Endodermal cell (in vitro differentiated cells): ENCODE measurements at regions not wholly inside any gene's neighbourhood (a gene's known extent, or its start where the extent isn't known, plus 50 kb on each side); places are given as distances from the start of the nearest gene placed in this dataset.

Experiments used
- DNase-seq: peaks from one replicate; pipeline ENCODE4 v3.0.0-alpha.2; 2017
- H3K27ac ChIP-seq: 2 replicates; pipeline ENCODE4 v1.5.1; 2013; ENCODE audit warnings: mild to moderate bottlenecking, low read depth, low read length, moderate library complexity
- H3K27me3 ChIP-seq: 2 replicates; pipeline ENCODE4 v1.6.1; 2013; ENCODE audit warnings: mild to moderate bottlenecking, low read length, moderate library complexity; ENCODE audit not compliant: insufficient read depth, control insufficient read depth, poor library complexity, severe bottlenecking
- H3K36me3 ChIP-seq: 2 replicates; pipeline ENCODE4 v1.7.0; 2013; ENCODE audit warnings: mild to moderate bottlenecking, low read length, moderate library complexity; ENCODE audit not compliant: control insufficient read depth, insufficient read depth
- H3K4me1 ChIP-seq: one replicate; pipeline ENCODE4 v1.7.0; 2013; ENCODE audit warnings: low read length; ENCODE audit not compliant: control insufficient read depth, insufficient read depth
- H3K4me3 ChIP-seq: 2 replicates; pipeline ENCODE4 v1.5.1; 2013; ENCODE audit warnings: mild to moderate bottlenecking, low read length, moderate library complexity
- H3K9ac ChIP-seq: 2 replicates; pipeline ENCODE4 v1.6.1; 2013; ENCODE audit warnings: mild to moderate bottlenecking, low read length, moderate library complexity; ENCODE audit not compliant: poor library complexity, severe bottlenecking; ENCODE audit errors: extremely low read depth
- H3K9me3 ChIP-seq: 2 replicates; pipeline ENCODE4 v1.6.1; 2013; ENCODE audit warnings: mild to moderate bottlenecking, low read length, moderate library complexity; ENCODE audit not compliant: control insufficient read depth
- H3K27ac Mint-ChIP-seq: 2 replicates; pipeline ENCODE4 v1.8.0; 2020; ENCODE audit warnings: mixed read lengths
- H3K27me3 Mint-ChIP-seq: 2 replicates; pipeline ENCODE4 v1.8.0; 2021; ENCODE audit warnings: mild to moderate bottlenecking, mixed read lengths; ENCODE audit not compliant: insufficient read depth
- H3K36me3 Mint-ChIP-seq: 2 replicates; pipeline ENCODE4 v1.8.0; 2020; ENCODE audit warnings: low read depth, mixed read lengths
- H3K4me1 Mint-ChIP-seq: 2 replicates; pipeline ENCODE4 v1.8.0; 2020; ENCODE audit warnings: mixed read lengths
- H3K4me3 Mint-ChIP-seq: 2 replicates; pipeline ENCODE4 v1.8.0; 2020; ENCODE audit warnings: mild to moderate bottlenecking, moderate library complexity, mixed read lengths
- H3K9me3 Mint-ChIP-seq: 2 replicates; pipeline ENCODE4 v1.8.0; 2020; ENCODE audit warnings: mild to moderate bottlenecking, mixed read lengths
- WGBS, 2 experiments: methylation state at CpG; one replicate each; pipeline versions ENCODE4 v1.1.5 to v1.1.7; 2013; ENCODE audit warnings: missing lambda C conversion rate in 2 of 2, mixed read lengths in 1 of 2; ENCODE audit not compliant: insufficient coverage in 1 of 2, insufficient read length in 1 of 2; 5-methylcytosine and 5-hydroxymethylcytosine counted together
- TF ChIP-seq, protein P1 (sequence below): fragments of 200-600 bp; sonication (generic); conservative IDR thresholded peaks from 2 replicates; pipeline ENCODE4 v1.5.0; 2021; ENCODE audit warnings: antibody characterized with exemption, mild to moderate bottlenecking

DNA sequence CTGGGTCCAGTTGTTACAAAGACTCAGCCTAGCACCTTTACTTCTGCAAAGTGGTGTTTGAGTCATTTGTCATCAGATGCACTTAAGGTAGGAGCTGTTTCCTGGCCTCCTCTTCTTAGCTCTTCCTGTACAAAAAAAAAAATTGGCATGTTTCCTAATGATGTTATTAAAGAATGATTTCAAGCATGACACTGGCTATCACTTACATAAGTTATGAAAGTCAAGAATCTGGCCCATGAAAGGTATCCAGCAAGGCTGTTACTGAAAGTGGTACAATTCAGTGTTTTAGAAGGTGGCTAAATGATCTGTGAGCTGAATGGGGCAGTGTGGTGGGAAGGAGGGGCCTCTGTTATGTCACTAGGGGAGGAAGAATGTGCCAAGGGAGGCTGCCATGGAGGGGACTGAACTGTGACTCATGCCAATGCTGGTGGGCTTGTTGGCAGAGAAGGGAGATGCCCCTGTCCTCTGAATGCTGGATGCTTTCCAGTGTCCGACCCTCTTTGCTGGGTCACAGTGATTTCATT lies 175.1 kb upstream of the MAP1B start:
- Histone ChIP-seq H3K27ac (no peak overlapping the region), H3K9ac (no peak overlapping the region), H3K4me3 (no peak overlapping the region), H3K27me3 (no peaks in the 10 kb centered on the region), H3K4me1 (no peaks in the 10 kb centered on the region), H3K36me3 (no peaks in the 10 kb centered on the region), H3K9me3 (no peaks in the 10 kb centered on the region)
- no peaks in the 10 kb centered on the region for H3K9me3 Mint-ChIP-seq
- no peak overlapping the region for H3K27ac Mint-ChIP-seq
- TF ChIP-seq, protein P1, sequence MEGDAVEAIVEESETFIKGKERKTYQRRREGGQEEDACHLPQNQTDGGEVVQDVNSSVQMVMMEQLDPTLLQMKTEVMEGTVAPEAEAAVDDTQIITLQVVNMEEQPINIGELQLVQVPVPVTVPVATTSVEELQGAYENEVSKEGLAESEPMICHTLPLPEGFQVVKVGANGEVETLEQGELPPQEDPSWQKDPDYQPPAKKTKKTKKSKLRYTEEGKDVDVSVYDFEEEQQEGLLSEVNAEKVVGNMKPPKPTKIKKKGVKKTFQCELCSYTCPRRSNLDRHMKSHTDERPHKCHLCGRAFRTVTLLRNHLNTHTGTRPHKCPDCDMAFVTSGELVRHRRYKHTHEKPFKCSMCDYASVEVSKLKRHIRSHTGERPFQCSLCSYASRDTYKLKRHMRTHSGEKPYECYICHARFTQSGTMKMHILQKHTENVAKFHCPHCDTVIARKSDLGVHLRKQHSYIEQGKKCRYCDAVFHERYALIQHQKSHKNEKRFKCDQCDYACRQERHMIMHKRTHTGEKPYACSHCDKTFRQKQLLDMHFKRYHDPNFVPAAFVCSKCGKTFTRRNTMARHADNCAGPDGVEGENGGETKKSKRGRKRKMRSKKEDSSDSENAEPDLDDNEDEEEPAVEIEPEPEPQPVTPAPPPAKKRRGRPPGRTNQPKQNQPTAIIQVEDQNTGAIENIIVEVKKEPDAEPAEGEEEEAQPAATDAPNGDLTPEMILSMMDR: no peak
- no peaks in the 10 kb centered on the region for H3K36me3 Mint-ChIP-seq
- 92% methylated on average over 1 of the region's 1 CpG; no CpG with 5 or more reads in 1 of the 2 experiments for WGBS, 2 experiments
- no peak for DNase-seq
- no peak overlapping the region for H3K4me3 Mint-ChIP-seq
- H3K27me3 Mint-ChIP-seq: no peaks in the 10 kb centered on the region
- no peaks in the 10 kb centered on the region for H3K4me1 Mint-ChIP-seq

- Histone ChIP-seq H3K36me3 (no peaks in the 10 kb centered on the region), H3K27ac (peak overlapping the region; percentile 70), H3K9me3 (no peaks in the 10 kb centered on the region), H3K4me1 (no peaks in the 10 kb centered on the region), H3K4me3 (no peak overlapping the region), H3K27me3 (no peaks in the 10 kb centered on the region), H3K9ac (no peak overlapping the region)
- H3K27ac Mint-ChIP-seq: no peak overlapping the region
- no peaks in the 10 kb centered on the region for H3K27me3 Mint-ChIP-seq
- no peak overlapping the region for H3K4me3 Mint-ChIP-seq
- TF ChIP-seq, protein P1: no peak
- WGBS, 2 experiments: 66 to 71% methylated on average over 4 to 8 of the region's 8 CpGs
- H3K9me3 Mint-ChIP-seq: no peaks in the 10 kb centered on the region
- peak; percentile 81 for DNase-seq
- no peaks in the 10 kb centered on the region for H3K4me1 Mint-ChIP-seq
- H3K36me3 Mint-ChIP-seq: no peaks in the 10 kb centered on the region
Measured at GRCh38 chr5:71932655-71933338, 174.5 kb upstream of the MAP1B start.

- no peak overlapping the region for H3K4me3 Mint-ChIP-seq
- Histone ChIP-seq H3K4me3 (no peak overlapping the region), H3K9me3 (no peaks in the 10 kb centered on the region), H3K27me3 (no peaks in the 10 kb centered on the region), H3K4me1 (no peaks in the 10 kb centered on the region), H3K27ac (no peak overlapping the region), H3K9ac (no peak overlapping the region), H3K36me3 (no peaks in the 10 kb centered on the region)
- no peaks in the 10 kb centered on the region for H3K36me3 Mint-ChIP-seq
- H3K9me3 Mint-ChIP-seq: no peaks in the 10 kb centered on the region
- no peak overlapping the region for H3K27ac Mint-ChIP-seq
- WGBS, 2 experiments: 90 to 100% methylated on average over 1 of the region's 1 CpG
- no peak for DNase-seq
- H3K27me3 Mint-ChIP-seq: no peaks in the 10 kb centered on the region
- TF ChIP-seq, protein P1: no peak
- peaks cover 6% of the 10 kb centered on the region for H3K4me1 Mint-ChIP-seq
Measured at GRCh38 chr5:71934322-71934721, 173.0 kb upstream of the MAP1B start.
